CD4-positive, alpha-beta T cell treated with Interleukin-12 subunit alpha and Interleukin-12 subunit beta, for 1 hour (primary cell): ENCODE measurements at regions not wholly inside any gene's neighbourhood (a gene's known extent, or its start where the extent isn't known, plus 50 kb on each side); places are given as distances from the start of the nearest gene placed in this dataset.

Experiments used
- DNase-seq: peaks from one replicate; pipeline ENCODE4 v3.0.0-alpha.2; 2020

- peak; percentile 47 for DNase-seq
Measured at GRCh38 chrX:40174854-40175510, 77.2 kb upstream of the BCOR start.

- DNase-seq: peak; percentile 59
Measured at GRCh38 chrX:40174001-40174853, 76.5 kb upstream of the BCOR start.

- no peak for DNase-seq
Measured at GRCh38 chrX:40173143-40174000, 75.6 kb upstream of the BCOR start.

- peak; percentile 37 for DNase-seq
Measured at GRCh38 chrX:40172401-40173142, 74.8 kb upstream of the BCOR start.

- DNase-seq: peak; percentile 38
Measured at GRCh38 chrX:40171513-40172400, 74.0 kb upstream of the BCOR start.

- DNase-seq: no peak
Measured at GRCh38 chrX:40170830-40171512, 73.2 kb upstream of the BCOR start.

GRCh38 chrX:40169193-40170101 is 71.7 kb upstream of the BCOR start:
- peak; percentile 85 for DNase-seq

- no peak for DNase-seq
Measured at GRCh38 chrX:40168480-40169011, 70.8 kb upstream of the BCOR start.

- DNase-seq: no peak
Measured at GRCh38 chrX:40167850-40168479, 70.2 kb upstream of the BCOR start.

- no peak for DNase-seq
Measured at GRCh38 chrX:40167233-40167849, 69.6 kb upstream of the BCOR start.

GRCh38 chrX:40166582-40166981 is 68.8 kb upstream of the BCOR start:
- no peak for DNase-seq

GRCh38 chrX:40165861-40166260 is 68.1 kb upstream of the BCOR start:
- DNase-seq: no peak

GRCh38 chrX:40165206-40165605 is 67.4 kb upstream of the BCOR start:
- DNase-seq: no peak

GRCh38 chrX:40164751-40165150 is 67.0 kb upstream of the BCOR start:
- no peak for DNase-seq

GRCh38 chrX:40158036-40158706 is 60.4 kb upstream of the BCOR start:
- DNase-seq: peak; percentile 46

- DNase-seq: no peak
Measured at GRCh38 chrX:40157228-40158035, 59.7 kb upstream of the BCOR start.
